Body of pancreas (tissue), 4 donors: ENCODE measurements at regions not wholly inside any gene's neighbourhood (a gene's known extent, or its start where the extent isn't known, plus 50 kb on each side); places are given as distances from the start of the nearest gene placed in this dataset.

Source experiments
- ATAC-seq: fragments of 150-250 bp; one replicate; pipeline ENCODE4 v1.9.1; 2016
- DNase-seq, 4 donors: peaks; one replicate each; pipeline ENCODE4 v3.0.0-alpha.2; 2019
- H3K27ac ChIP-seq, 4 donors: fragments of 200-600 bp; sonication (generic); 1 replicate in 3 of 4; 2 replicates in 1 of 4; pipeline versions ENCODE4 v1.5.1 to v1.6.1; 2016 to 2019; ENCODE audit warnings: mild to moderate bottlenecking in 1 of 4, mixed read lengths in 1 of 4, moderate library complexity in 1 of 4
- H3K27me3 ChIP-seq, 2 donors: fragments of 200-600 bp; sonication (generic); one replicate each; pipeline ENCODE4 v1.6.0; 2016; ENCODE audit warnings: mild to moderate bottlenecking in 1 of 2
- H3K36me3 ChIP-seq, 2 donors: fragments of 200-600 bp; sonication (generic); replicated peaks in 1 of 2; 2 replicates each; pipeline ENCODE4 v1.5.1; 2016; ENCODE audit warnings: low read depth in 2 of 2; ENCODE audit not compliant: insufficient read depth in 1 of 2
- H3K4me1 ChIP-seq: fragments of 200-600 bp; sonication (generic); one replicate; pipeline ENCODE4 v1.6.0; 2016
- H3K4me3 ChIP-seq, 2 donors: fragments of 200-600 bp; sonication (generic); 1 replicate in 1 of 2; 2 replicates in 1 of 2; pipeline ENCODE4 v1.5.1; 2016 to 2019
- H3K9me3 ChIP-seq, 3 donors: fragments of 200-600 bp; sonication (generic); 1 replicate in 2 of 3; 2 replicates in 1 of 3; pipeline ENCODE4 v1.5.1; 2016
- POLR2A ChIP-seq, 3 donors: fragments of 450-650 bp; IDR thresholded peaks; one replicate each; pipeline ENCODE4 v1.6.1; 2016; ENCODE audit warnings: antibody characterized with exemption in 3 of 3, mild to moderate bottlenecking in 2 of 3
- WGBS, 2 donors: methylation state at CpG; one replicate each; pipeline ENCODE4 v1.1.5; 2017; 5-methylcytosine and 5-hydroxymethylcytosine counted together
- intact Hi-C: fragments of 100-400 bp; cut with DNase I; formaldehyde crosslinking; loops from one replicate; pipeline ENCODE4 v1.15.1; 2023
- TF ChIP-seq, protein P1 (sequence below), 7 experiments: fragments of 450-650 bp in 4 of 7; fragments of 200-600 bp in 3 of 7; sonication (generic) in 3 of 7; IDR thresholded peaks; one replicate each; pipeline ENCODE4 v1.5.1; 2016 to 2019; ENCODE audit warnings: antibody characterized with exemption in 7 of 7

DNA sequence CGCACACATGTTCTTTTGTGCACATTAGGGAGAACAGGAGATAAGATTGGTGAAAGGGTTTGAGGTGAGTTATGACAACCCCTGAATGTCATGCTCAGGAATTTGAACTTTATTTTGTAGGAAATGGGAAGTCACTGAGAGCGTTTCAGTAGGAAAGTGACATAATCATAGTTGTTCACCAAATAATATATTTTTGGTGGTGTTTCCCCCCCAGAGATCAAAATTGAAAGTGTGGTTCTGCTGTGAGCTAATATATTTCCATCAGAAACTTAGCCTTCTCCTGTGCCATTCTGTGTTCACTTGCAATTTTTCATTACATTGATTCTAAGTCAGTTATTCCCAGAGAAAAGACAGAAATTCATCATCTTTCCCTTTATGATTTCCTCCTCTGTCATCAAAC is 64.1 kb upstream of the RCN1 start:
- TF ChIP-seq, protein P1, sequence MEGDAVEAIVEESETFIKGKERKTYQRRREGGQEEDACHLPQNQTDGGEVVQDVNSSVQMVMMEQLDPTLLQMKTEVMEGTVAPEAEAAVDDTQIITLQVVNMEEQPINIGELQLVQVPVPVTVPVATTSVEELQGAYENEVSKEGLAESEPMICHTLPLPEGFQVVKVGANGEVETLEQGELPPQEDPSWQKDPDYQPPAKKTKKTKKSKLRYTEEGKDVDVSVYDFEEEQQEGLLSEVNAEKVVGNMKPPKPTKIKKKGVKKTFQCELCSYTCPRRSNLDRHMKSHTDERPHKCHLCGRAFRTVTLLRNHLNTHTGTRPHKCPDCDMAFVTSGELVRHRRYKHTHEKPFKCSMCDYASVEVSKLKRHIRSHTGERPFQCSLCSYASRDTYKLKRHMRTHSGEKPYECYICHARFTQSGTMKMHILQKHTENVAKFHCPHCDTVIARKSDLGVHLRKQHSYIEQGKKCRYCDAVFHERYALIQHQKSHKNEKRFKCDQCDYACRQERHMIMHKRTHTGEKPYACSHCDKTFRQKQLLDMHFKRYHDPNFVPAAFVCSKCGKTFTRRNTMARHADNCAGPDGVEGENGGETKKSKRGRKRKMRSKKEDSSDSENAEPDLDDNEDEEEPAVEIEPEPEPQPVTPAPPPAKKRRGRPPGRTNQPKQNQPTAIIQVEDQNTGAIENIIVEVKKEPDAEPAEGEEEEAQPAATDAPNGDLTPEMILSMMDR (IDR thresholded peaks at IDR 0.05): no peak
- no peak for TF ChIP-seq POLR2A (IDR thresholded peaks at IDR 0.05)
- Histone ChIP-seq H3K9me3 (no peaks in the 10 kb centered on the region), H3K4me3 (no peak overlapping the region), H3K4me1 (no peaks in the 10 kb centered on the region), H3K27ac (no peak overlapping the region), H3K27me3 (no peaks in the 10 kb centered on the region), H3K36me3 (no peaks in the 10 kb centered on the region)
- DNase-seq: no peak
- WGBS, 2 donors: 58 to 77% methylated on average over 2 of the region's 2 CpGs
- ATAC-seq: no peak
- intact Hi-C loops: no loop called here

DNA sequence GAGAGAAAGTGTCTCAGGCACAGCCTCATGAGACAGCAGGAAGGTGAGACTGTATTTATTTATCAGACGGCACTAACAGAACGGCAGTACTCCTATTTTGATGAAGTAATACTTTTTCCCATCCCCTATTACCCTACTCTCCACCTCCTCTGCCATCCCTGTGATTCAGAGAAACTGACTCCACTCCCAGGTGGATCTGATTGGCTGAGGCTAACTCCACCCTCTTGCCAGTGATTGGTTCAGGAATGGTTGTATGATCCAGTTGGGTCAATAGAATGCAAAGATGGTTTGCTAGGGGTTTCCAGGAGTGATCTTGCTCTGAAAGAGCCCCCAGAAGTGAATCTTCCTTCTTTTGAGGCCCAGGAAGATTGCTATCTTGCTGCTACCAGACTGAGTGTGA is 65.9 kb upstream of the RCN1 start:
- TF ChIP-seq, protein P1 (IDR thresholded peaks at IDR 0.05): no peak
- no peak for TF ChIP-seq POLR2A (IDR thresholded peaks at IDR 0.05)

DNA sequence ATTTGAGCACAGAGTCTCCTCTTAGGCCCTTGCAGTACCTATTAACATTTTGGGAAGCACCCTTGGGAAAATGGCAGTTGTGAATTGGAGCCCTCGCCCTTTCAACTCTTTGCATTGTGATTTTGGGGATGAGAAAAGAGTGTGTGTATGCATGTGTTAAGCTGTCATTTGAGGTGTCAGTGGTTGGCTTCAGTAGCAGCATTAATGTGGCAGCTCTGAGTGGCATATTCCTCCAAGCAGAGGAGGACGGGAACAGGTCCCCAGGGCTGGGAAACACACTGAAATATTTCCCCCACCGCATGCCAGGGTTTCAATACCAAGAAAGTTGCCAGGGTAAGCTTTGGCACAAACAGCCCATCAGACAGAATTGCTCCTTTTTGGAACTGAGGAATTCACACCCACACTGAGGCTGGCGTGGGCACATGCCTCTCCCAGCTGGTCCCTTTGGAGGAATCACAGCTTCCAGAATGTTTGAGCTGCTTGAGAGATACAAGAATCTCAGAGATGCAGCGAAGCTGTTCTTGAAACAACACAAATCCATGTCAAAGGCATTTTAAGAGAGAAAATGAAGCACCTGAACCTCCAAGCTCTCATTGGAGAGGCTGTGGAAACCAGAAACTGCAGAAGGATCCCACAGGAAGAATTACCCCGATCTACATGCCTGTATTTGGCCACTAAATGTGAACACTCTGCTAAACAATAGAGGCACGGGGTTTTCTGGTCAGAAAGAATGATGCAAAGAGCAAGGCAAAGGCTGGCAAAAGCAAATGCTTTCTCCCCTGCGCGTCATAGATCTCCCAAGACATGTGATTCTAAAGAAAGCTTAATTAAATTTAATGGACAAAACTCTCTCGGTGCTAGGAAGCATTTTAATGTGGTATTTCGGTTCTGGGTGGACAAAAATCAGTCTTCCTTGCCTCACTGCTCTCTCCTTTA is 67.2 kb upstream of the RCN1 start:
- Histone ChIP-seq H3K27ac (no peak overlapping the region), H3K9me3 (no peaks in the 10 kb centered on the region), H3K4me1 (no peaks in the 10 kb centered on the region), H3K27me3 (no peaks in the 10 kb centered on the region), H3K4me3 (no peak overlapping the region), H3K36me3 (no peaks in the 10 kb centered on the region)
- TF ChIP-seq, protein P1 (IDR thresholded peaks at IDR 0.05): no peak
- no peak for TF ChIP-seq POLR2A (IDR thresholded peaks at IDR 0.05)
- ATAC-seq (no peak), DNase-seq (no peak)
- intact Hi-C loops: no loop called here
- 63 to 66% methylated on average over 11 of the region's 11 CpGs for WGBS, 2 donors

More for the DNA sequence above, 65.9 kb upstream of the RCN1 start:
- no peak overlapping the region for H3K27ac ChIP-seq
- no peak overlapping the region for H3K4me3 ChIP-seq
- H3K36me3 ChIP-seq: no peaks in the 10 kb centered on the region
- intact Hi-C loops: no loop called here
- no peak for DNase-seq
- WGBS, 2 donors: 79 to 82% methylated on average over 2 of the region's 2 CpGs
- H3K4me1 ChIP-seq: no peaks in the 10 kb centered on the region
- no peaks in the 10 kb centered on the region for H3K9me3 ChIP-seq
- ATAC-seq: no peak
- no peaks in the 10 kb centered on the region for H3K27me3 ChIP-seq

DNA sequence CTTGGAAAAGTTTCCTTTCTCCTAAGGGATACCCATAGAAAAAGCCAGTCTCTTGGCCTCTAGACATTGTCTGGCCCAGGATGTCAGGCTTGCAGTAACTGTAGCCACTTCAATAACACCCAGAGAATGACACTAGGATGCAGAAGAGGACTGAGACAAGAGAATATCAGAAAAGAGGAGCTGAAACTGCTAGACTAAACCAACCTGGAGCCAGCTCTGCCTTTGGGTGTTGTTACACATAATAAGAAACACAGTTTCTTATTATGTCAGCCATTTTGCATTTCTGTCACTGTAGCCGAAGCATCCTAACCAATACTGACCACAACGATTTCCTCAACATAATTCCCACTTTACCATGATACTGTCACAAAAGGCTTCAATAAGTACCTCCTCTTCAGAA is 72.2 kb upstream of the RCN1 start:
- DNase-seq: no peak
- Histone ChIP-seq H3K36me3 (no peaks in the 10 kb centered on the region), H3K4me3 (no peak overlapping the region), H3K27me3 (no peaks in the 10 kb centered on the region), H3K9me3 (no peaks in the 10 kb centered on the region), H3K27ac (no peak overlapping the region), H3K4me1 (no peaks in the 10 kb centered on the region)
- 73 to 80% methylated on average over 2 of the region's 2 CpGs for WGBS, 2 donors
- ATAC-seq: no peak
- no peak for TF ChIP-seq POLR2A (IDR thresholded peaks at IDR 0.05)
- TF ChIP-seq, protein P1 (IDR thresholded peaks at IDR 0.05): no peak
- intact Hi-C loops: no loop called here

DNA sequence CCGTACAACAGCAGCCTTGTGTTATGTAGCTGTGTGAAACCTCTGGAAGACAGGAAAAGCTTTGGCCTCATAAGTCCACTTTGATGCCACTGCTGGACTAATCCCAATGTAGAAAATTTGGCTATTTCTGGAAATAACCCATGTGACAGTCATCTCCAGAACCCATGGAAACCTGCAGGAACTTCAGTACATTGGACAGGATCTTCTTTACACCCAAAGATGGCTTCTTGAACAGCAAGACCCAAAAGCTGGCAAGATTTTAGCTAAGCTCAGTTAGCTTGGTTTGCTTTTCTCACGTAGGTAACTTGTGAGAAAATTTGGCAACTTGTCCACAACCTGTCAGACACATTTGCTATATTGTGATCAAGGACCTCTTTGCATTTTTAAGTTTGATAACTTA is 74.8 kb upstream of the RCN1 start:
- Histone ChIP-seq H3K36me3 (no peaks in the 10 kb centered on the region), H3K9me3 (no peaks in the 10 kb centered on the region), H3K27me3 (no peaks in the 10 kb centered on the region), H3K4me1 (no peaks in the 10 kb centered on the region), H3K4me3 (no peak overlapping the region), H3K27ac (no peak overlapping the region)
- intact Hi-C loops: no loop called here
- DNase-seq (no peak), ATAC-seq (no peak)
- TF ChIP-seq POLR2A (IDR thresholded peaks at IDR 0.05): no peak
- TF ChIP-seq, protein P1 (IDR thresholded peaks at IDR 0.05): no peak
- 36 to 41% methylated on average over 2 of the region's 2 CpGs for WGBS, 2 donors
